CD4-positive, alpha-beta memory T cell (primary cell): ENCODE measurements at regions not wholly inside any gene's neighbourhood (a gene's known extent, or its start where the extent isn't known, plus 50 kb on each side); places are given as distances from the start of the nearest gene placed in this dataset.

Source experiments
- CTCF ChIA-PET: fragments of 350-600 bp; sonication (Branson Sonifier 250); formaldehyde crosslinking; loops from one replicate; lab custom pipeline; 2021; ENCODE audit warnings: inconsistent platforms; ENCODE audit not compliant: partially characterized antibody; lab: Charles Lee
- POLR2A ChIA-PET: fragments of 350-600 bp; sonication (Branson Sonifier 250); formaldehyde crosslinking; loops from one replicate; lab custom pipeline; 2021; ENCODE audit not compliant: partially characterized antibody; lab: Charles Lee
- DNase-seq, 5 donors: peaks; one replicate each; pipeline versions ENCODE4 v3.0.0 to v3.0.0-alpha.2; 2020 to 2022; ENCODE audit warnings: mixed read lengths in 1 of 5
- H3K27ac ChIP-seq: one replicate; pipeline ENCODE4 v1.7.0; 2013; ENCODE audit warnings: low read depth, low read length
- H3K27me3 ChIP-seq: 2 replicates; pipeline ENCODE4 v1.7.0; 2013; ENCODE audit warnings: mild to moderate bottlenecking, low read length, moderate library complexity; ENCODE audit not compliant: insufficient read depth
- H3K36me3 ChIP-seq: 2 replicates; pipeline ENCODE4 v1.7.0; 2013; ENCODE audit warnings: mild to moderate bottlenecking, low read length, moderate library complexity; ENCODE audit not compliant: insufficient read depth
- H3K4me1 ChIP-seq: 2 replicates; pipeline ENCODE4 v1.7.0; 2013; ENCODE audit warnings: mild to moderate bottlenecking, low read length, moderate library complexity; ENCODE audit not compliant: insufficient read depth
- H3K4me3 ChIP-seq, 2 donors: one replicate each; pipeline ENCODE4 v1.7.0; 2013; ENCODE audit warnings: low read length in 2 of 2, mild to moderate bottlenecking in 1 of 2
- H3K9me3 ChIP-seq, 2 donors: one replicate each; pipeline ENCODE4 v1.7.0; 2013; ENCODE audit warnings: low read length in 2 of 2, control low read depth in 1 of 2; ENCODE audit not compliant: control insufficient read depth in 1 of 2
- H3K27ac Mint-ChIP-seq, 7 donors: one replicate each; pipeline ENCODE4 v1.8.0; 2020 to 2021; ENCODE audit warnings: mixed read lengths in 7 of 7, mild to moderate bottlenecking in 6 of 7, inconsistent platforms in 3 of 7, moderate library complexity in 3 of 7
- H3K27me3 Mint-ChIP-seq, 2 donors: one replicate each; pipeline ENCODE4 v1.8.0; 2020 to 2021; ENCODE audit warnings: mixed read lengths in 2 of 2
- H3K36me3 Mint-ChIP-seq, 2 donors: one replicate each; pipeline ENCODE4 v1.8.0; 2020 to 2021; ENCODE audit warnings: mixed read lengths in 2 of 2, inconsistent platforms in 1 of 2, mild to moderate bottlenecking in 1 of 2
- H3K4me1 Mint-ChIP-seq, 4 donors: one replicate each; pipeline ENCODE4 v1.8.0; 2020 to 2021; ENCODE audit warnings: mixed read lengths in 4 of 4, mild to moderate bottlenecking in 1 of 4
- H3K4me3 Mint-ChIP-seq, 8 donors: one replicate each; pipeline ENCODE4 v1.8.0; 2020 to 2021; ENCODE audit warnings: mixed read lengths in 8 of 8, mild to moderate bottlenecking in 7 of 8, moderate library complexity in 6 of 8, inconsistent platforms in 3 of 8
- H3K9me3 Mint-ChIP-seq, 8 donors: one replicate each; pipeline ENCODE4 v1.8.0; 2020 to 2021; ENCODE audit warnings: mixed read lengths in 8 of 8, mild to moderate bottlenecking in 5 of 8, inconsistent platforms in 3 of 8, moderate library complexity in 1 of 8
- intact Hi-C: fragments of 100-400 bp; cut with micrococcal nuclease; formaldehyde crosslinking; loops from one replicate; pipeline ENCODE4 v1.15.1; 2023

DNA sequence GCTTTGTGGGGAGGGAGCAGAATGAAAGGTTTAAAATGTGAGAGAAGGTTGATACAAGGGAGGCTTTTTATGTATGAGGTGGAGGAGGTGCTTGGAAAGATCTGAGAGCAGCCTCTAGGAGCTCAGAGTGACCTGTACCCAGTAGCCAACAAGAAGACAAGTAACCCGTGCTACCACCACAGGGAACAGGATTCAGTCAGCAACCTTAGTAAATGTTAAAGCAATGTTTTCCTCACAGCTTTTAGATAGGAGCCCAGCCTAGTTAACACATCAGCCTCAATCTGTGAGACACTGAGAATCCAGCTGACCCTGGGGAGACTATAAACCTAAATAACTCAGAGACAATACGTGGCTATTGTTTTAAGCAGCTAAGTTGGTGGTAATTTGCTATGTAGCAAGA lies 194.9 kb upstream of the NT5C1B start:
- Histone ChIP-seq H3K27ac (no peak overlapping the region), H3K4me1 (no peaks in the 10 kb centered on the region), H3K9me3 (no peaks in the 10 kb centered on the region), H3K4me3 (no peak overlapping the region), H3K36me3 (no peaks in the 10 kb centered on the region), H3K27me3 (no peaks in the 10 kb centered on the region)
- Mint-ChIP-seq H3K4me1 (no peaks in the 10 kb centered on the region), H3K27me3 (no peaks in the 10 kb centered on the region), H3K9me3 (peaks cover 0 to 10% (median 4%) of the 10 kb centered on the region in 8 donors), H3K4me3 (no peak overlapping the region), H3K36me3 (peaks cover 12 to 41% of the 10 kb centered on the region in 2 donors), H3K27ac (no peak overlapping the region)
- no peak for DNase-seq
- intact Hi-C loops, result no loop called here
- CTCF ChIA-PET, result no interaction called here
- POLR2A ChIA-PET, result no interaction called here

DNA sequence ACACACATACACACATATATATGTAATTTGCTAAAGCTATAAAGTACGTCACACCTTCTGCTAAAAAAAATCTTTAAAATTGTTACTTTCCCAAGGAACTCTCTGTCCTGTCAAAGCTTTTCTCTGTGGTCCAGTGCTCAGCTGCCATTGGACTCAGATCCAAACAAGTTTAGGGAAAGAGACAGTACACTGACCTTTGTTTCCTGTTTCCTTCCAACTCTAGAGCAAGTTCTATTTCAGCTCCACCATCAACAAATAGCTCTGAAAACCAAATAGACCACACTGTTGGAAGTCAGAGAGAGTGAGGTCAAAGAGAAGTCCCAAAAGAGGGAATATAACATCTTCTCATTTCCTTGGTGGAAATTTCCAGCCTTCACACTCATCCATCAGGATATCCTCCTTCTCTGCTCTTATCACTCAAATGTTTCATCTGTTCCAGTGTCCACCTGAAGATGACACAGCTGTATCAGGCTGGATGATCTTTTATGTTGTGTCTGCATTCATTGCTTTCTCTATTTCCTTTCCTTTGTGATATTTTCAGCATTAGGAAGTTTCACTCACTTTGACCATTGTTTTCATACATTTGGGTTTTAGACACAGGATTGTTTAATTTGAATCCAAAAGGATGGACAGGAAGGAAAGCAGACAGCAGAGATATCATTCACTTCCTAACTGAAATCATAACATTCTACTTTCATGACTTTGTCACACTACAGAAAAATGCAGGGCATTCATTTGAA lies 192.3 kb upstream of the NT5C1B start:
- CTCF ChIA-PET, result interaction anchor here (0.6 kb wide), 1 partner anchor 35 kb away, joined by 3 read pairs; no protein-coding TSS in a partner anchor
- no peak for DNase-seq

DNA sequence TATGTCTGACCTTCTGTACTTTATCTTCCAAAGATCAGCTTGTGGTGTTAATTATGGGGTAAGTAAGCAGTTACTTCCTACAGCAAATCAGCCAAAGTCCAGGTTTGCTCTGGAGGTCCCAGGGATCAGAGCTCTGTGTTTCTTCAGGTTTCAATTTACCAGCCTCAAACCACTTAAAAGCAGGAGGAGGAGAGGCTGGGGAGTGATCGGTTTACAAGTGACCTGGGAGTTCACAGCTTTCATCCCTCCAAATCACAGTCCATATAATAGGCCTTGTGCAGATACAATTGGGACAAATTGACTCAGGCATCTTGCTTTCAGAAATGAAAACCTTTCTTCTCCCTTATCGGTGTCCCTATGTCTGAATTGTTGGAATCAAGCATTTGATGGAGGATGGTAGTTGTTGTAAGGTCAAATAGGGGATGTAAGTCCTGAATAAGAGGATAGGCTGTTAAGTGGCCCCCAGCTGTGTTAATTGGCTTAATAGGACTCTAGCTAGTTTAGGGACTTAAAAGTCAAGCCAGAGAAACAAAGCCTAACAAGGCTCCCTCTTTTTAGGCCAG lies 188.0 kb upstream of the NT5C1B start:
- Mint-ChIP-seq H3K27me3 (no peaks in the 10 kb centered on the region), H3K27ac (no peak overlapping the region), H3K36me3 (peaks cover 1 to 10% of the 10 kb centered on the region in 2 donors), H3K4me1 (peaks cover 0 to 1% (median 0%) of the 10 kb centered on the region in 4 donors), H3K9me3 (peaks cover 0 to 7% (median under 1%) of the 10 kb centered on the region in 8 donors), H3K4me3 (no peak overlapping the region)
- ChIA-PET POLR2A (no interaction called here), CTCF (no interaction called here)
- no peaks in the 10 kb centered on the region for H3K27me3 ChIP-seq
- no peak overlapping the region for H3K4me3 ChIP-seq
- no peak for DNase-seq
- no peaks in the 10 kb centered on the region for H3K4me1 ChIP-seq
- H3K27ac ChIP-seq, result no peak overlapping the region
- no peaks in the 10 kb centered on the region for H3K9me3 ChIP-seq
- intact Hi-C loops, result no loop called here
- H3K36me3 ChIP-seq, result no peaks in the 10 kb centered on the region

More for the DNA sequence above, 192.3 kb upstream of the NT5C1B start:
- no peak overlapping the region for H3K4me3 Mint-ChIP-seq
- POLR2A ChIA-PET, result no interaction called here
- Histone ChIP-seq H3K27ac (no peak overlapping the region), H3K9me3 (no peaks in the 10 kb centered on the region), H3K4me3 (no peak overlapping the region), H3K4me1 (no peaks in the 10 kb centered on the region), H3K27me3 (no peaks in the 10 kb centered on the region), H3K36me3 (no peaks in the 10 kb centered on the region)
- H3K27me3 Mint-ChIP-seq, result no peaks in the 10 kb centered on the region
- H3K27ac Mint-ChIP-seq, result no peak overlapping the region
- H3K9me3 Mint-ChIP-seq, result peaks cover 0 to 10% (median 4%) of the 10 kb centered on the region in 8 donors
- intact Hi-C loops, result no loop called here
- peaks cover 7 to 32% of the 10 kb centered on the region in 2 donors for H3K36me3 Mint-ChIP-seq
- H3K4me1 Mint-ChIP-seq, result peaks cover 0 to 1% (median 0%) of the 10 kb centered on the region in 4 donors

DNA sequence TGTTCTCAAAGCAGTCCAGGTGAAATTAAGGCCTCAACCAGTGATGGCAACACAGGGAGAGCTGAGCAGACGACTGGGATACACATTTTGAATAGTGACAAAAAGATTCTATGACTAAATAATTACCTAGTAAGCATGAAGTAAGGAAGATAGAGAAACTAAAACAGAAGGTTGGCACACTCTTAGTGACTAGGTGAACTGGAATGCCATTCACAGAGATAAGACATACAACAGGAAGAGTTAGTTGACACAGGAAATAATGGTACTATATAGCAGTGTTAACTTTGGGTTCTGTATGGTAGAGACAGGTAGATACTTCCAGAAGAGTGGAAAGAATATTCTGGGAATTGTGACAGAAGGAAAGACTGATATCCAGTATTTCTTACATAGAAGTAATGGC lies 181.8 kb upstream of the NT5C1B start:
- intact Hi-C loops, result no loop called here
- Histone ChIP-seq H3K27me3 (no peaks in the 10 kb centered on the region), H3K9me3 (no peaks in the 10 kb centered on the region), H3K4me1 (no peaks in the 10 kb centered on the region), H3K36me3 (no peaks in the 10 kb centered on the region), H3K4me3 (no peak overlapping the region), H3K27ac (no peak overlapping the region)
- DNase-seq, result no peak
- no peaks in the 10 kb centered on the region for H3K4me1 Mint-ChIP-seq
- no peaks in the 10 kb centered on the region for H3K27me3 Mint-ChIP-seq
- POLR2A ChIA-PET, result no interaction called here
- H3K36me3 Mint-ChIP-seq, result peaks cover 12 to 34% of the 10 kb centered on the region in 2 donors
- H3K9me3 Mint-ChIP-seq, result peaks cover 0 to 25% (median 21%) of the 10 kb centered on the region in 8 donors
- CTCF ChIA-PET, result no interaction called here
- H3K4me3 Mint-ChIP-seq, result no peak overlapping the region
- H3K27ac Mint-ChIP-seq, result no peak overlapping the region

DNA sequence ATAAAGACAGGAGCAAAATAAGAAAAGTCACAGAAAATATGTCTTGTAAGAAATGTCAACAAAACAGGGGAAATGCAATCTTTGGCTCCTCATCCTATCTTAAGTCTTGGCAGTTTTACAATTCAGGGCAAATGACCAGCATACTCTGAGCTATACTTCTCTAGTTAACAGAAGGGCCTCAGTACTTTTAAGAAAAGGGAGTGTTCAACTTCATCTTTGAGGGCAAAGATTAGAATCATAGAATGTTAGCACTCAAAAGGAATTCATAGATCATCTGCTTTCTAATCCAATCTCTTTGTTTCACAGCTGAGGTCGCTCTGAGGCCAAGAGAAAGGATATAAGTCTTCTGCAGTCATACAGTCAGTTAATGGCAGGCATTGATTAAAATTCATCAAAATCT lies 174.0 kb upstream of the NT5C1B start:
- CTCF ChIA-PET, result no interaction called here
- no peaks in the 10 kb centered on the region for H3K9me3 ChIP-seq
- no peaks in the 10 kb centered on the region for H3K36me3 ChIP-seq
- peaks cover 6 to 38% of the 10 kb centered on the region in 2 donors for H3K36me3 Mint-ChIP-seq
- H3K27ac ChIP-seq, result no peak overlapping the region
- DNase-seq, result no peak
- H3K4me1 Mint-ChIP-seq, result no peaks in the 10 kb centered on the region
- no peaks in the 10 kb centered on the region for H3K4me1 ChIP-seq
- H3K27me3 ChIP-seq, result no peaks in the 10 kb centered on the region
- POLR2A ChIA-PET, result no interaction called here
- H3K4me3 Mint-ChIP-seq, result no peak overlapping the region
- H3K27ac Mint-ChIP-seq, result no peak overlapping the region
- H3K4me3 ChIP-seq, result no peak overlapping the region
- no peaks in the 10 kb centered on the region for H3K27me3 Mint-ChIP-seq
- intact Hi-C loops, result no loop called here
- peaks cover 1 to 21% (median 15%) of the 10 kb centered on the region in 8 donors for H3K9me3 Mint-ChIP-seq

DNA sequence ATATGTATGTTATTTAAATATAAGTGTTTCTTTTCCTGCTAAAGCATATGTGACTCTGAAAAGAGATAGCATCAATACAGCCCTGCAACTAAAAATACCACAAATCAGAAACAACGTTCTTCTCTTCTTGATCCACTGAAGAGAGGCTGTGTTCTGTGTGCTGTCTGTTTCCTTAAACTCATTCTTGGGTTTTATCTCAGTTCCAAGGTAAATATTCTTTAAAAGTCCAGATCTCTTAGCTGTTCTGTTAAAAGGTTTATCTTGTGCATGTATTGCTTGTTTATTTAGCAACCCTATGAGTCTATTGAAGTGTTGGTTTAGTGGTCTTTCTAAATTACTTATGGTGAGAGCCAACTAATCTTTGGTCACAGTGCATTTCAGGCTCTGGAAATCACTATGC lies 173.3 kb upstream of the NT5C1B start:
- CTCF ChIA-PET, result no interaction called here
- H3K27ac ChIP-seq, result no peak overlapping the region
- Mint-ChIP-seq H3K36me3 (peaks cover 3 to 42% of the 10 kb centered on the region in 2 donors), H3K4me1 (no peaks in the 10 kb centered on the region), H3K27ac (no peak overlapping the region), H3K4me3 (no peak overlapping the region), H3K27me3 (no peaks in the 10 kb centered on the region), H3K9me3 (peaks cover 0 to 14% (median 10%) of the 10 kb centered on the region in 8 donors)
- no peaks in the 10 kb centered on the region for H3K4me1 ChIP-seq
- no peak for DNase-seq
- H3K4me3 ChIP-seq, result no peak overlapping the region
- POLR2A ChIA-PET, result no interaction called here
- no peaks in the 10 kb centered on the region for H3K27me3 ChIP-seq
- H3K36me3 ChIP-seq, result no peaks in the 10 kb centered on the region
- H3K9me3 ChIP-seq, result no peaks in the 10 kb centered on the region
- intact Hi-C loops, result no loop called here

DNA sequence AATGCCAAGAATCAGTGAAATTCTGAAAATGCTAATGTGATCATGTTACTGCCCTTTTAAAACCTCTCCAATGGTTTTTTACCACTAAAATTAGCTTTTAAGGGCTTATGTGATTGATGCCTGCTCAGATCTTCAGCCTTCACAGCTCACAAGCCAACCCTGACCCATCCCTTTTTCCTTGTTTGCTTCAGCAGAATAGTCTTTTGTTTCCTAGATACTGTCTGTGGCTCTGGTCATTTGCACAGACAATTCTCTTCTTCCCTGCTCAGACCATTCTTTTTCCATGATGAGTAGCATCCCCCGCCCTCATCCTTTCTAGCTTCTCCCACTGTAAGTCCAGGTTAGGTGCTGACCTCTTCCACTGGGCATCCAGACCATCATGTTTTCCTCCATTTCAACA lies 164.9 kb upstream of the NT5C1B start:
- H3K27me3 ChIP-seq, result no peaks in the 10 kb centered on the region
- ChIA-PET CTCF (interaction anchor here (1.2 kb wide), 1 partner anchor 11 kb away, joined by 5 read pairs; no protein-coding TSS in a partner anchor), POLR2A (no interaction called here)
- intact Hi-C loops, result no loop called here
- no peak for DNase-seq
- Mint-ChIP-seq H3K9me3 (peaks cover 0 to 7% (median 1%) of the 10 kb centered on the region in 8 donors), H3K4me3 (no peak overlapping the region), H3K27me3 (no peaks in the 10 kb centered on the region), H3K36me3 (peaks cover 3 to 16% of the 10 kb centered on the region in 2 donors), H3K27ac (no peak overlapping the region), H3K4me1 (no peaks in the 10 kb centered on the region)
- H3K9me3 ChIP-seq, result no peaks in the 10 kb centered on the region
- H3K27ac ChIP-seq, result no peak overlapping the region
- no peaks in the 10 kb centered on the region for H3K4me1 ChIP-seq
- no peaks in the 10 kb centered on the region for H3K36me3 ChIP-seq
- H3K4me3 ChIP-seq, result no peak overlapping the region
